ENCODE measurements at regions not wholly inside any gene's neighbourhood (a gene's known extent, or its start where the extent isn't known, plus 50 kb on each side); places are given as distances from the start of the nearest gene placed in this dataset.

DNA sequence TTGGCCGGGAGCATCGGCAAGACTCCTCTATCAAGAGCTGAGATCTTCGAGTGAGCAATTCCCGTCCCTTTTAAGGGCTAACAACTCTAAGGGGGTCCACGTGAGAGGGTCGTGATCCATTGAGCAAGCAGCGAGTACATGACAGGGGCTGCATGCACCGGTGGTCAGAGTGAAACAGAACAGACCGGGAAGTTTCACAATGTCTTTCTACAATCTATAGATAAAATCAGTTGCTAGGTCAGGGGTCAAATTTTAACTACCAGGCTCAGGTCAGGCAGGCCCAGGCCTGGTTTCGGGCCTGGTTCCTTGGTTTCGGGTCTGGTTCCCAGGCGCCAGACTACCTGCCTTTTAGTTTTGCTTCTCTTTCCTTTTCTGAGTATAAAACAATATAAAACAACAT is 160.1 kb downstream of the PTCHD1 start:
- Histone ChIP-seq H3K9ac (ENCODE audit: low read length) (no peak overlapping the region), H3K27me3 (ENCODE audit: low read length) (no peaks in the 10 kb centered on the region), H4K20me1 (ENCODE audit: insufficient read depth, low read depth, low read length) (no peaks in the 10 kb centered on the region), H3K4me2 (ENCODE audit: low read depth, low read length, poor library complexity, severe bottlenecking) (no peak overlapping the region), H3K36me3 (ENCODE audit: insufficient read depth, low read length) (no peaks in the 10 kb centered on the region), H3K79me2 (ENCODE audit: low read length) (no peaks in the 10 kb centered on the region), H3K9me2 (replicated peaks; ENCODE audit: insufficient read depth, low read length) (no peaks in the 10 kb centered on the region), H3K27ac (ENCODE audit: low read length) (no peak overlapping the region), H3K4me1 (ENCODE audit: low read length) (no peaks in the 10 kb centered on the region), H3K9me3 (ENCODE audit: low read length) (peaks cover 3% of the 10 kb centered on the region; the same call in 1 of the 2 replicates), H3K4me3 (ENCODE audit: low read length) (no peak overlapping the region), H2AFZ (ENCODE audit: low read length) (no peak overlapping the region)
- DNase-seq = peak; percentile 7

DNA sequence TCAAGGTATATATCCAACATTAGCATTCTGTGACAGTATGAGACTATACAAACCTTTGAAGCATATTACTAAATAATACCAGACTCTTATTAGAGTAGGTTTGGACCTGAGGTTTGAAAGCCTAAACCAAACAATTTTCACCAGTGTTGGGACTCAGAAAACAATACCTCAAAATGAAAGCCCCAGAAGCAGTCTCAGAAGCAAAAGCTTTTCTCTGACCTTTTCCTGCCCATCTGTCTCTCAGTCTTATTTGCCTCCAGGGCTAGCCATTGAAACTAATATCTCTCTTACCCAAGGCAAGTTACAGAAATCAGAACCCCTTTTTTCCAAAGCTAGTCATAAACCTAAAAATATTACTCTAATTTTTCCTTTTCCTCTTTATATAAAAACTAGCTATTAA is 163.3 kb downstream of the PTCHD1 start:
- no peaks in the 10 kb centered on the region for H3K9me2 ChIP-seq (replicated peaks; ENCODE audit: insufficient read depth, low read length)
- peak; percentile 7 for DNase-seq

DNA sequence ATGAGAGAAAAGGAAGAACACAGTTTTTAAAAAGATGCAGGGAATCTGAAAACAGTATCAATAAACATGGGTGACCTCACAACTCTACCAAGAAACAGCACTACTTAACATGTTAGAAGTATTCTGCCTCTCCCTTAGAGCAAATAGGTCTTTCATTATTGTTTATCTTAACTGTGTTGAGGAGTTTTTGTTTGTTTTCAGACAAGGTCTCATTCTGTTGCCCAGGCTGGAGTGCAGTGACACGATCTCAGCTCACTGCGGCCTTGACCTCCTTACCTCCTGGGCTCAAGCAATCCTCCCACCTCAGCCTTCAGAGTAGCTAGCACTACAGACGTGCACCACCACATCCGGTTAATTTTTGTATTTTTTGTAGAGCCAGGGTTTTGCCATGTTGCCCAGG is 165.3 kb upstream of the PRDX4 start:
- no peak overlapping the region for H3K9ac ChIP-seq (ENCODE audit: low read length)
- no peak for DNase-seq
- H3K4me3 ChIP-seq (ENCODE audit: low read length) = no peak overlapping the region
- H4K20me1 ChIP-seq (ENCODE audit: insufficient read depth, low read depth, low read length) = no peaks in the 10 kb centered on the region
- no peaks in the 10 kb centered on the region for H3K9me2 ChIP-seq (replicated peaks; ENCODE audit: insufficient read depth, low read length)
- H3K27ac ChIP-seq (ENCODE audit: low read length) = no peak overlapping the region
- H2AFZ ChIP-seq (ENCODE audit: low read length) = no peak overlapping the region
- no peaks in the 10 kb centered on the region for H3K9me3 ChIP-seq (ENCODE audit: low read length)
- no peaks in the 10 kb centered on the region for H3K36me3 ChIP-seq (ENCODE audit: insufficient read depth, low read length)
- H3K4me1 ChIP-seq (ENCODE audit: low read length) = no peaks in the 10 kb centered on the region
- no peaks in the 10 kb centered on the region for H3K79me2 ChIP-seq (ENCODE audit: low read length)
- no peak overlapping the region for H3K4me2 ChIP-seq (ENCODE audit: low read depth, low read length, poor library complexity, severe bottlenecking)
- H3K27me3 ChIP-seq (ENCODE audit: low read length) = no peaks in the 10 kb centered on the region

More for the DNA sequence above, 163.3 kb downstream of the PTCHD1 start:
- H3K9me3 ChIP-seq (ENCODE audit: low read length) = no peaks in the 10 kb centered on the region
- H3K9ac ChIP-seq (ENCODE audit: low read length) = no peak overlapping the region
- no peaks in the 10 kb centered on the region for H4K20me1 ChIP-seq (ENCODE audit: insufficient read depth, low read depth, low read length)
- H3K4me3 ChIP-seq (ENCODE audit: low read length) = no peak overlapping the region
- H3K4me2 ChIP-seq (ENCODE audit: low read depth, low read length, poor library complexity, severe bottlenecking) = no peak overlapping the region
- H3K36me3 ChIP-seq (ENCODE audit: insufficient read depth, low read length) = no peaks in the 10 kb centered on the region
- no peak overlapping the region for H3K27ac ChIP-seq (ENCODE audit: low read length)
- no peaks in the 10 kb centered on the region for H3K27me3 ChIP-seq (ENCODE audit: low read length)
- no peak overlapping the region for H2AFZ ChIP-seq (ENCODE audit: low read length)
- no peaks in the 10 kb centered on the region for H3K4me1 ChIP-seq (ENCODE audit: low read length)
- H3K79me2 ChIP-seq (ENCODE audit: low read length) = no peaks in the 10 kb centered on the region

DNA sequence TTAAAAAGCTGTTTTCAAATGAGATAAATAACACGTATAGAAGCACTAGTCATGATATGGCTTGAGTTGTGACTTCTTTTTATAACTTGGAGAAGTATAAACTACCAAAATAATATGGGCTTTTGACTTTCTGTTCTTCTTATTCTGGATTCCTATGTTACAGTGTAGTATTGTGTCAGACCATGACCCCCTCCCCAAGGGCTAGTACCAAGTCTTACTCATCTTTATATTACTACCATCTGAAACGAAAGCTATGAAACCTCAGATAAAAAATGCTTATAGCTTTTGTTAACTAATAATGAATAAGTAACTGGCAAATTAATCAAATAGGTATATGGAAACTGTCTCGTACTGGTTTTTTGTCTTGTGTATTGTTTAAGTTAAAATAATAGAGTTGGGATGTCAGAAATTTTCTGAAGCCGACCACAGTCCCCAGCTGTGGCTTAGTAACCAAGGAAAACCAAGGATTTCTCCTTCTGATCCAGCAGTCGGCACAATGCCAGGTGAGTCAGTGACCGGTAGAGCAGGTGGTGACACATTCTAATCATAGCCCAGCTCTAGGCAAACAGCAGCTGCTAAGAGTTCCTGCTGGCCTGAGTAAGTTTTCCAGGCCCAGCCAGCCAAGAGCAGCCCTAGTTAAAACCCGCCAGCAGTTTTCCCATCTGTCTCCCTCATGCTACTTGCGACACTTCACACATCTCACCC is 163.3 kb upstream of the PRDX4 start:
- Histone ChIP-seq H3K4me2 (ENCODE audit: low read depth, low read length, poor library complexity, severe bottlenecking) (no peak overlapping the region), H3K4me3 (ENCODE audit: low read length) (no peak overlapping the region), H3K9me3 (ENCODE audit: low read length) (no peaks in the 10 kb centered on the region), H3K9me2 (replicated peaks; ENCODE audit: insufficient read depth, low read length) (no peaks in the 10 kb centered on the region), H3K9ac (ENCODE audit: low read length) (no peak overlapping the region), H3K36me3 (ENCODE audit: insufficient read depth, low read length) (no peaks in the 10 kb centered on the region), H3K79me2 (ENCODE audit: low read length) (no peaks in the 10 kb centered on the region), H4K20me1 (ENCODE audit: insufficient read depth, low read depth, low read length) (no peaks in the 10 kb centered on the region), H3K27me3 (ENCODE audit: low read length) (no peaks in the 10 kb centered on the region), H3K27ac (ENCODE audit: low read length) (no peak overlapping the region), H3K4me1 (ENCODE audit: low read length) (no peaks in the 10 kb centered on the region), H2AFZ (ENCODE audit: low read length) (no peak overlapping the region)
- peak; percentile 36 for DNase-seq

DNA sequence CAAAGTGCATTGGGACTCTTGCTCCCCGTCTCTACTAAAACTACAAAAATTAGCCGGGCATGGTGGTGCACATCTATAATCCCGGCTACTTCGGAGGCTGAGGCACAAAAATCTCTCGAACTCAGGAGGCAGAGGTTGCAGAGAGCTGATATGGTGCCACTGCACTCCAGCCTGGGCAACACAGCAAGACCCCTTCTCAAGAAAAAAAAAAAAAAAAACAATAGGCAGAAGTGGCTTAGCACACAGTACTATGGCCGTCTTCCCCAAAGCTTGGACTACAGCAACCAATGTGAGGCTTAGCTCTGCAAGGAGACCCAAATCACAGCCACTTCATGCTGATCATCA is 162.8 kb upstream of the PRDX4 start:
- Histone ChIP-seq H3K27me3 (ENCODE audit: low read length) (no peaks in the 10 kb centered on the region), H3K4me2 (ENCODE audit: low read depth, low read length, poor library complexity, severe bottlenecking) (no peak overlapping the region), H3K4me1 (ENCODE audit: low read length) (no peaks in the 10 kb centered on the region), H3K9ac (ENCODE audit: low read length) (no peak overlapping the region), H4K20me1 (ENCODE audit: insufficient read depth, low read depth, low read length) (no peaks in the 10 kb centered on the region), H3K9me3 (ENCODE audit: low read length) (no peaks in the 10 kb centered on the region), H3K9me2 (replicated peaks; ENCODE audit: insufficient read depth, low read length) (no peaks in the 10 kb centered on the region), H3K4me3 (ENCODE audit: low read length) (no peak overlapping the region), H3K79me2 (ENCODE audit: low read length) (no peaks in the 10 kb centered on the region), H2AFZ (ENCODE audit: low read length) (no peak overlapping the region), H3K36me3 (ENCODE audit: insufficient read depth, low read length) (no peaks in the 10 kb centered on the region), H3K27ac (ENCODE audit: low read length) (no peak overlapping the region)
- DNase-seq = no peak

DNA sequence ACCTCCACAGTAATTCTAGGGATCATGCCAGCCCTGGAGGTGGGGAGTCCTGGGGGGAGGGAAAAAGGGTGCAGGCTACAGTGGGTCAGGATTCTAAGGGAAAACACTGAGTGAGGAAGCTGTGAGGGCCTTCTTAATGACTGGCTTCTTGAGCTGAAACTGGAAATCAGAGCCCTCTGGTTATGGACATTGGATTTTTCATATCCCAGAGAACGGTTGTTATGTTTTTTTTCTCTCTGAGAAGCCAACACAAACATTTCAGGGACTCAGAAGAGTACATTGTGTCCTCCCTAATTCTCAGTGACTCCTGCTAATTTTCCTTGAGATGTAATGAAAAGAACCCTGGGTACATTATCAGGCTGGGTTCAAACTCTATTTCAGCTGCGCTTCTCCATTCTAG is 162.4 kb upstream of the PRDX4 start:
- Histone ChIP-seq H2AFZ (ENCODE audit: low read length) (no peak overlapping the region), H3K9me2 (replicated peaks; ENCODE audit: insufficient read depth, low read length) (no peaks in the 10 kb centered on the region), H3K4me3 (ENCODE audit: low read length) (no peak overlapping the region), H3K27ac (ENCODE audit: low read length) (no peak overlapping the region), H3K36me3 (ENCODE audit: insufficient read depth, low read length) (no peaks in the 10 kb centered on the region), H3K79me2 (ENCODE audit: low read length) (no peaks in the 10 kb centered on the region), H3K4me2 (ENCODE audit: low read depth, low read length, poor library complexity, severe bottlenecking) (no peak overlapping the region), H3K27me3 (ENCODE audit: low read length) (no peaks in the 10 kb centered on the region), H3K9ac (ENCODE audit: low read length) (no peak overlapping the region), H3K9me3 (ENCODE audit: low read length) (no peaks in the 10 kb centered on the region), H3K4me1 (ENCODE audit: low read length) (no peaks in the 10 kb centered on the region), H4K20me1 (ENCODE audit: insufficient read depth, low read depth, low read length) (no peaks in the 10 kb centered on the region)
- no peak for DNase-seq

DNA sequence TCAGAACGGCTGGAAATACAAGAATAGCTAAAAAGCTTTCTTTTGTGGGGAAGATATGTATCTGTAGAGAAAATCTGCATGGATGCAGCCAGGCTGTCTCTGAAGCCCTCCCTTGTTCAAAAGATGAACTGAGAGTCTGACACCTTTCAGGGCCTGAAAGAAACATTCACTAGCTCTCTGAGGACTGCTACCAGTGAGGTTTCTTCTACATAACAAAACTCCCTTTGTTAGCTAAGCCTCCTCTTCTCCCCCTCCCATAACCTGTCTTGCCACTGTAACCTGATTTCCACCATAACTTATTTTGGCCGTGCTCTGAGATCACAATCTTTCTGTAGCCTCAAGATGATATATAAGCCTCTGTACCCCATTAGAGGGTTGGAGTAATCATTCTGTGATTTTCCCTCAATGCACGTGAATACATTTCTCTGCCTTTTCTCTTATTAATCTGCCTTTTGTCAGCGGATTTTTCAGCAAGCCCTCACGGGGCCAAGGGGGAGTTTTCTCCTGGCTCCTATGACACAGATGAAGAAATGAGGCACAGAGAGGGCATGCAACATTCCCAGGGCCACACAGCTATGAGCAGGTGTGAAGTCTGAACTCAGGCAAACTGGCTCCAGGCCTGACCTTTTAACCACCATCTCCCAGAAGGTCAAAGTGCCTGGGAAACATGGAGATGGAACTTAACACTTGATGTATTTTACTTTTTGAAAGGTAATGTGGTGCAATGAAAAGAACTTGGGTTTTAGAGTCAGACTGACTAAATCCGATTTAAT is 161.6 kb upstream of the PRDX4 start:
- H2AFZ ChIP-seq (ENCODE audit: low read length) = no peak overlapping the region
- peak; percentile 14 for DNase-seq

DNA sequence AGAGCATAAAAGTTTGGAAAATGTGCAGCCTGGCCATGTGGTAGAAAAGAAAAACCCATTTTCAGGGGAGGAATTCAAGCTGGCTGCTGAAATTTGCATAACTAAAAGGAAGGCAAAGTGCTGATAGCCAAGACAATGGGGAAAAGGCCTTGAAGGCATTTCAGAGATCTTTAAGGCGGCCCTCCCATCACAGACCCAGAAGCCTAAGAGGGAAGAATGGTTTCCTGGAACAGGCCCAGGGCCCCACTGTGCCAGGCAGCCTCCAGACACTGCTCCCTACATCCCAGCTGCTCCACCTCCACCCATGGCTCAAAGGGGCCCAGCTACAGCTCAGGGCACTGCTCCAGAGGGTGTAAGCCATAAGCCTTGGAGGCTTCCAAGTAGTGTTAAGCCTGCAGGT is 158.0 kb upstream of the PRDX4 start:
- no peak overlapping the region for H2AFZ ChIP-seq (ENCODE audit: low read length)
- no peak overlapping the region for H3K27ac ChIP-seq (ENCODE audit: low read length)
- H3K4me3 ChIP-seq (ENCODE audit: low read length) = no peak overlapping the region
- no peaks in the 10 kb centered on the region for H3K4me1 ChIP-seq (ENCODE audit: low read length)
- no peaks in the 10 kb centered on the region for H3K36me3 ChIP-seq (ENCODE audit: insufficient read depth, low read length)
- no peak for DNase-seq
- no peaks in the 10 kb centered on the region for H3K9me2 ChIP-seq (replicated peaks; ENCODE audit: insufficient read depth, low read length)
- H3K27me3 ChIP-seq (ENCODE audit: low read length) = no peaks in the 10 kb centered on the region
- no peak overlapping the region for H3K4me2 ChIP-seq (ENCODE audit: low read depth, low read length, poor library complexity, severe bottlenecking)
- H3K9me3 ChIP-seq (ENCODE audit: low read length) = no peaks in the 10 kb centered on the region
- H4K20me1 ChIP-seq (ENCODE audit: insufficient read depth, low read depth, low read length) = no peaks in the 10 kb centered on the region
- H3K79me2 ChIP-seq (ENCODE audit: low read length) = no peaks in the 10 kb centered on the region
- H3K9ac ChIP-seq (ENCODE audit: low read length) = no peak overlapping the region

More for the DNA sequence above, 161.6 kb upstream of the PRDX4 start:
- H3K27ac ChIP-seq (ENCODE audit: low read length) = no peak overlapping the region
- H3K79me2 ChIP-seq (ENCODE audit: low read length) = no peaks in the 10 kb centered on the region
- no peaks in the 10 kb centered on the region for H3K9me2 ChIP-seq (replicated peaks; ENCODE audit: insufficient read depth, low read length)
- no peaks in the 10 kb centered on the region for H4K20me1 ChIP-seq (ENCODE audit: insufficient read depth, low read depth, low read length)
- H3K4me2 ChIP-seq (ENCODE audit: low read depth, low read length, poor library complexity, severe bottlenecking) = no peak overlapping the region
- H3K4me1 ChIP-seq (ENCODE audit: low read length) = no peaks in the 10 kb centered on the region
- no peak overlapping the region for H3K4me3 ChIP-seq (ENCODE audit: low read length)
- H3K36me3 ChIP-seq (ENCODE audit: insufficient read depth, low read length) = no peaks in the 10 kb centered on the region
- no peak overlapping the region for H3K9ac ChIP-seq (ENCODE audit: low read length)
- no peaks in the 10 kb centered on the region for H3K27me3 ChIP-seq (ENCODE audit: low read length)
- H3K9me3 ChIP-seq (ENCODE audit: low read length) = no peaks in the 10 kb centered on the region

Data from Karpas-422 (cell line).